NT2/D1 (cell line): ENCODE measurements at regions not wholly inside any gene's neighbourhood (a gene's known extent, or its start where the extent isn't known, plus 50 kb on each side); places are given as distances from the start of the nearest gene placed in this dataset.

ENCODE experiments used
- SUZ12 ChIP-seq: IDR thresholded peaks from 2 replicates; pipeline ENCODE4 v1.6.1; 2011; ENCODE audit not compliant: insufficient read length, insufficient read depth; ENCODE audit errors: extremely low read depth
- YY1 ChIP-seq: IDR thresholded peaks from 2 replicates; pipeline ENCODE4 v1.6.1; 2011; ENCODE audit not compliant: insufficient read length, insufficient read depth
- ZNF274 ChIP-seq: IDR thresholded peaks from 2 replicates; pipeline ENCODE4 v1.6.1; 2011; ENCODE audit warnings: mild to moderate bottlenecking, low read depth, low read length

DNA sequence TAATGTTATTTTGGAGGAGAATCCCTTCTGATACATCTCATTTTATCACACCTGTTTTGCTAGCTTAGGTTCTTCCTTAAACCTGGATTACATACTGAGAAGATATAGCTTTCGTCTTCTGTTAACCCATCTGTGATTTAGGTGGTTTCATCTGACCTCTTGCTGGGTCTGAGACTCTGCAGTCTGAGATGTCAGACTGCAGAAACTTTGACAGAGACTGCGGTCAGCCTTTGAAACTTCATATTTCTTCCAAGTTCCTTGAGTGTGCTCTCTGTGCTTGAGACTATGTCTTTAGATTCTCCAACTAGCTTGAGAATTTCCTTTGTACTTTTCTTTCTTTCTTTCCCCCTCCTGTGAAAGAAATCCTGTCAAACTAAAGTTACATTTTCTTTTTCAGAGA is 196.4 kb upstream of the MPHOSPH6 start:
- TF ChIP-seq SUZ12: no peak
- TF ChIP-seq YY1: no peak
- TF ChIP-seq ZNF274: no peak
